HG03460 (cell line): ENCODE measurements at regions not wholly inside any gene's neighbourhood (a gene's known extent, or its start where the extent isn't known, plus 50 kb on each side); places are given as distances from the start of the nearest gene placed in this dataset.
"Not testable (repeated sequence)": the region's sequence is repeated elsewhere in the genome, so short reads cannot be mapped to it uniquely, and the experiment has no call there.

ENCODE experiments used
- ATAC-seq: cut with Tn5 transposase; IDR thresholded peaks from one replicate; pipeline ENCODE4 v1.9.1; 2021; ENCODE audit not compliant: unreplicated experiment

- no peak for ATAC-seq
Measured at GRCh38 chr1:30464187-30464617, 259.2 kb downstream of the MATN1 start.

DNA sequence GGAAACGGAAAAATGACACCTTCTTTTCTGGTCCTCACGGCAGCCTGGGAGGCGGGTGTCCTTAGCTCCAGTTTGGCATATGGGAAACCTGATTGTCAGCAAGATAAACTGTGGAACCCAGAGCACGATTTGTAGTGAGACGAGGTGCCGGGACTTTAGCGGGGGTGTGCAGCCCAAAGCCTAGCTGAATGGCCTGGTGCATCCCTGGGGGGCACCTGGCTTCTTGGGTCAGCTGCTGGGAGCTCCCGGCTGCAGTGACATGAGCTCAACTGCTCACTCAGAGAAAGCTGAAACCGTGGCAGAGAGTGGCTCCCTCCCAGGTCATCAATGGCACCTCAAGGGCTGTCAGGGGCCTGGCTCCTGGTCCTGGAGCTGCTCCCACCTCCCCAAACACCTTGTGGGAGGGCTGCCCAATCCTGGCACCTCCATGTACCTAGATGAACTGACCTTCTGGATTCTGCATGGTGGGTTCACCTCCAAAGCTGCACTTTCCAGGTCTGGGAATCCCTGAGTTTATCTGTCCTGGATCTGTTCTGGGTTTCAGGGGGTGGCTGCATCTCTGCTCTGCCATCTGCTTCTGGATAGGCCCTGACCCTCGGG, 260.5 kb downstream of the MATN1 start:
- ATAC-seq, result no peak

DNA sequence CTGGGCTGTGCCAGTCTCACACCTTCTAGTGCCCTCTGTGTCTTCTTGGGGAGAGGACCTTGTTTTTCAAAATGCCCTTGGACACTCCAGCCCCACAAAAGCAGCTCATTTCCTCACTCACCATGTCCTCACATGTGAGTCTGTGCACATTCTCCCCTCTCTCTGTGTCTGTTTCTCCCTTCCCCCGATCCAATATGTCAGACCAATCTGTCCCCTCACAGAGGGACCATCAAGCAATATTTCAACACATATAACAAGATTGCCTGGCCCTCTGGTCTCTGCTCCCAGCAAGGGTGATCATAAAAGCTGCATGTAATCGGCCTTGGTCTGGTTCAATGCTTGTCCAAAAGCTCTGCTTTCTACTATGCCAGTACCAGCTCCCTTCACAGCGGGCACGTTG, 261.2 kb downstream of the MATN1 start:
- ATAC-seq, result no peak

DNA sequence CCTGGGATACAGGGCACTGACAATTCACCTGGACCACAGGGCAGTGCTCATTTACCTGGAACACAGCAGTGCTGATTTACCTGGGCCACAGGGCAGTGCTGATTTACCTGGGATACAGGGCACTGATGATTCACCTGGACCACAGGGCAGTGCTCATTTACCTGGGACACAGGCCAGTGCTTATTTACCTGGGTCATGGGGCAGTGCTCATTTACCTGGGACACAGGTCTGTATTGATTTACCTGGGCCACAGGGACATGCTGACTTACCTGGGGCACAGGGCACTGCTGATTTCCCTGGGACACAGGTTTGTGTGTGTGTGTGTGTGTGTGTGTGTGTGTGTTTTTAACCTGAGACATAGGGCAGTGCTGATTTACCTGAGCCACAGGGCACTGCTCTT, 261.7 kb downstream of the MATN1 start:
- no peak for ATAC-seq

- no peak for ATAC-seq
Measured at GRCh38 chr1:30460661-30461060, 262.7 kb downstream of the MATN1 start.

- ATAC-seq, result not testable (repeated sequence)
Measured at GRCh38 chr1:30458730-30459485, 264.5 kb downstream of the MATN1 start.

GRCh38 chr1:30452925-30453324, 270.5 kb downstream of the MATN1 start:
- no peak for ATAC-seq

DNA sequence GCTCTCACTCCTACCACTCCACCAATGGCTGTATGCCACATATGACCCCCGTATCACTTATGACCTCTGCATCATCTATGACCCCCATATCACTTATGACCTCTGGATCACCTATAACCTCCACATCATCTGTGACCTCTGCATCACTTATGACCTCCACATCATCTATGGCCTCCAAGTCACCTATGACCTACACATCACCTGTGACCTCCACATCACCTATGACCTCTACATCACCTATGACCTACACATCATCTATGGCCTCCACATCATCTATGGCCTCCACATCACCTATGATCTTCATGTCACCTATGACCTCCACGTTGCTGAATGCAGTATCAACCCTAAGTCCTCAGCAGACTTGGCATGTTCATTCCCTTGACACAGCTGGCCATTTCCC, 271.2 kb downstream of the MATN1 start:
- no peak for ATAC-seq

DNA sequence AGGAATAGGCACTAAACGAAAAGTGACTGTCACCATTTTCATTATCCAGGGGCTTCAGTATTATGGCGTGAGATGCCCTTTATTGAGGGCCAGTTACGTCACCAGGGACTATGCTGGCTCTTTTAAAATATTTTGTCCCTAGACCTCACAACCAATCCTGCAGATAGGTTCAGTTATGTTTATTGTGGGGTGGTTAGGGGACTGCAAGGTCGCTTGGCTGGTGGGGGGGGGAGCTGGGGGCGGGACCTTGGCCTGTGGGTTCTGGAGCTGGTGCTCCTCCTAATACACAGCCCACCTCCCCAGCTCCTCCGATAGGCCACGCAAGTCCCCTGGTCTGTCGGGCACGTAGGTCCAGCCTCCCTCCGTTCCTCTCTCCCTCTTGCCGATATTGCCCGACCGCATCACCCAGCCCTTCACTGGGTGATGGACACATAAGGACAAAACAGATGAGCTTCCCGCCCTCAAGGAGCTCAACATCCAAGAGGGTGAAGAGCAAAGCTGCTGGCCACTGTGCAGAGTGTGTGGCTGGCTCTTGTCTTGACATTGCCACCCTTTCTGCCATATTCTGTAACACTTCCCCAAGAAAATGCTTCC, 271.8 kb downstream of the MATN1 start:
- ATAC-seq, result no peak

DNA sequence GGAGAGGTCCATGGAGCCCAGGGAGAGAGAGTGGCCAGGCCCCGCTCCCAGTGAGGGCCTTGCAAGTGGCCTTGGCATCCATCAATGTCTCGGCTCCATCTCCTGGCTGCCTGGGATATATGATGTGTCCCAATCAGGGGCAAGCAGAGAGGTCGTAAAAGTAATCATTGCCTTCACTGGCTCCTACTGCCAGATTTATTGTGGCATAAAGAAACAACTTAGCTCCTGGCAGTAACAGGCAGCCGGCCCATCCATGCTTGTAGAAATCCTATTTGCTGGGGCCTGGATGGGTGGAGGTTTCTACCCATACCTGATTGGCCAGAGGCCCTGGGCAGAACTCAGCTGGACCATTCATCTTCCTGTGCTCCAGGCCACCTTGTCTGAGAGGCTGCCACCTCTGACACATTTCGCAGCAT, 272.6 kb downstream of the MATN1 start:
- ATAC-seq, result no peak

- no peak for ATAC-seq
Measured at GRCh38 chr1:30450148-30450817, 273.1 kb downstream of the MATN1 start.

DNA sequence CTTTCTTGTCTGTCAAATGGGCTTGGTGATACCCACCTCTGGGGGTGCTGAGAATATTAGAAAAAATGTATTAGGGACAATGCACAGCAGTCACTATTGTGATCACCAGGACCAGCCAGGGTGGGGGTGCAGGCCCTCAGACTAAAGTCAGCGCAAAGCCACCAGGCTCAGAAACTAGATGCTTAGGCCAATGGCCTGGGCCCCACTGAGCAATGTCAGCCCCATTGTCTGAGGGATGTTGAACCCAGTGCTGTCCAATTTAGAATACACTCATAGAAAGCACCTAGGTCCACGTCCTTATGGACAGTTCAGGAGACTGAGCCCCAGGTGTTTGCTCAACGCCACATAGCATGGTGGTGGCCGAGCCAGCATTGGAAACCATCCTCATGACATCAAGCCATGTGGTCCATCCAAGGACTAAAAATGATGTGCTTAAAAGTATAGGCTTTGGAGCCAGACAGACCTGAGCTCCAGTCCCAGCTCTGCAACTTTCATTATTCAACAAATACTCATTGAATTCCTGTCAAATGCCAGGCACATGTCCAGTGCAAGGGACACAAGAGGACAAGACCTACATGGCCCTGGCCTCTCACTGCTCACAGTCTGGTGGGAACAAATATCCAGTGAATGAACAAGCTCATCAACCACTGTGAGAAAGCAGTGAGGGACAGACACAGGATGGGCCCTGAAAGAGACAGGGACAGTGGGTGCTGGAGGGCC, 273.8 kb downstream of the MATN1 start:
- no peak for ATAC-seq

DNA sequence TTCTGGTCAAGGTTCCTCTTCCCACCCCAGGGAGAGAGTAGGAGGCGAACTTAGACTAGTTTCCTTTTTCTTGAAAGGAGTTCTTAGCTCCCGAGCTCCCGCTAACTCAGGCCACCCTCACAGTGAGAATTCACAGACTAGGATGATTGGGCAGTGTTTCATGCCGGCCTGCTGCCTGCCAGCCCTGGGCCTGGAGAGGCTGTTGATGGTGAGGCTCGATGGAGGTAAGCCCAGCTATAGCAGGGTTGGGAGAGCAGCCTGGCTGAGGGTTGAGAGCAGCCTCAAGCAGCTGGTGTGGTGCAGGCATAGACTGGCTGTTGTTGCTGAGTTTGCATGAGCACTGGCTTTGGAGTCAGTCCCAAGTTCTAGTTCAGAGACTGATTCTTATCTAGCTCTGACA, 274.4 kb downstream of the MATN1 start:
- no peak for ATAC-seq

GRCh38 chr1:30447701-30448100, 275.7 kb downstream of the MATN1 start:
- no peak for ATAC-seq

- ATAC-seq, result no peak
Measured at GRCh38 chr1:30447080-30447479, 276.3 kb downstream of the MATN1 start.

DNA sequence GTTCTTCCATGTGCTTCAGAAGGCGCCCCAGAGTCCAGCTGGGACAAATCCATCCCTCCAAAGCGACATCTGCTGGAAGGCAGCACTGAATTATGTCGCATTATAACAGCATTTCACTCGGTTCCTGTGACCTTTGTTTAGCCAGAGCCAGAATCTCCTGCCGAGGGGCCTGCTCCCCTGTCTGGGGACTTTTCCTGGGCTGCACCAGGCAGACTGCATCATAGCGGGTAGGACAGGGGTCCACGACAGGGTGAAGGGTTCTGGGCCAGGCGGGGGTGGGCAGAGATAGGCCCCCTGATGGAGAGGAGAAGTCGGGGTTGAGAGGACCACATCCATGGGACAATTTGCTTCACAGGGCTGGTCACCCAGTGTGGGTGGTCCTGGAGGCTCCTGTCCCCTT, 276.9 kb downstream of the MATN1 start:
- no peak for ATAC-seq

DNA sequence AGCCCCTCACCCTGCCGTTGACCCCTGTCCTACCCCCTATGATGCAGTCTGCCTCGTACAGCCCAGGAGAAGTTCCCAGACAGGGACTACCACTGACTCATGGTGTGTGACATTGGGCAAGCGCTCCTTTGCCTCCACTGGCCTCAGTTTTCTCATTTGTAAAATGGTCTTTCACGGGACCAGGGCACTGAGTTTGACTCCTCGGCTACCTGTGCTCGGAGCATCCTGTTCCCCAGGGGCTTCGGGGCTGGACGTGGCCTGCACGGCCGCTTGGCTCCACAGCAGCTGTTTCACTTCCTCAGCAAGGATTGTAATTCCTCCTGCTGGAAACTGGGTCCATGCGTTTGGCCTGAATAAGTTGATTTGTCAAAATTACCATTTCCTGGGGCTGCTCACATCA, 277.3 kb downstream of the MATN1 start:
- no peak for ATAC-seq

GRCh38 chr1:30445449-30445848, 277.9 kb downstream of the MATN1 start:
- ATAC-seq, result no peak

GRCh38 chr1:30444850-30445249, 278.5 kb downstream of the MATN1 start:
- ATAC-seq, result no peak

- ATAC-seq, result no peak
Measured at GRCh38 chr1:30444401-30444800, 279.0 kb downstream of the MATN1 start.

DNA sequence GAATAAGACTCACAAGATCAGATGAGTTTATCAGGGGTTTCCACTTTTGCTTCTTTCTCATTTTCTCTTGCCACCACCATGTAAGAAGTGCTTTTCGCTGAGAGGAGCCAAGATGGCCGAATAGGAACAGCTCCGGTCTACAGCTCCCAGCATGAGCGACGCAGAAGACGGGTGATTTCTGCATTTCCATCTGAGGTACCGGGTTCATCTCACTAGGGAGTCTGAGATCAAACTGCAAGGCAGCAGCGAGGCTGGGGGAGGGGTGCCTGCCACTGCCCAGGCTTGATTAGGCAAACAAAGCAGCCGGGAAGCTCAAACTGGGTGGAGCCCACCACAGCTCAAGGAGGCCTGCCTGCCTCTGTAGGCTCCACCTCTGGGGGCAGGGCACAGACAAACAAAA, 285.1 kb downstream of the MATN1 start:
- not testable (repeated sequence) for ATAC-seq
